ENCODE measurements at regions not wholly inside any gene's neighbourhood (a gene's known extent, or its start where the extent isn't known, plus 50 kb on each side); places are given as distances from the start of the nearest gene placed in this dataset.

DNA sequence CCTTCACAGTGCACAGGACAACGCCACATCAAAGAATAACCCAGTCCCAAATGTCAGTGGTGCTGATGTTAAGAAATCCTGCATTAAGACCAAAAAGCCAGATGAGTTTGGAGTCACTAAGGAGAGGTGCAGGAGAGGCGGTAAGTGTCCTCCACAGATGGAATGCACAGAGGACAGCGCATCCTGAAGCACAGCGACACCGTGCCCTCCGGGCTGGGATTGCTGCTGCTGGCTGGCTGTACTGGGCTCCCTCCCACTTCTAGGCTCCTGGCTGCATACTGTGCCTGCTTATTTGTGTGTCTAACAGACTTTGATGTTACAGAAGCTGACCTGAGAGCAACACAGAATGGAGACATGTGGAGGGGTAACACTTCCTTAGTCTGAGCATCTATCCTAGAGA, 325.6 kb upstream of the BOD1L1 start:
- TF ChIP-seq, protein P1, sequence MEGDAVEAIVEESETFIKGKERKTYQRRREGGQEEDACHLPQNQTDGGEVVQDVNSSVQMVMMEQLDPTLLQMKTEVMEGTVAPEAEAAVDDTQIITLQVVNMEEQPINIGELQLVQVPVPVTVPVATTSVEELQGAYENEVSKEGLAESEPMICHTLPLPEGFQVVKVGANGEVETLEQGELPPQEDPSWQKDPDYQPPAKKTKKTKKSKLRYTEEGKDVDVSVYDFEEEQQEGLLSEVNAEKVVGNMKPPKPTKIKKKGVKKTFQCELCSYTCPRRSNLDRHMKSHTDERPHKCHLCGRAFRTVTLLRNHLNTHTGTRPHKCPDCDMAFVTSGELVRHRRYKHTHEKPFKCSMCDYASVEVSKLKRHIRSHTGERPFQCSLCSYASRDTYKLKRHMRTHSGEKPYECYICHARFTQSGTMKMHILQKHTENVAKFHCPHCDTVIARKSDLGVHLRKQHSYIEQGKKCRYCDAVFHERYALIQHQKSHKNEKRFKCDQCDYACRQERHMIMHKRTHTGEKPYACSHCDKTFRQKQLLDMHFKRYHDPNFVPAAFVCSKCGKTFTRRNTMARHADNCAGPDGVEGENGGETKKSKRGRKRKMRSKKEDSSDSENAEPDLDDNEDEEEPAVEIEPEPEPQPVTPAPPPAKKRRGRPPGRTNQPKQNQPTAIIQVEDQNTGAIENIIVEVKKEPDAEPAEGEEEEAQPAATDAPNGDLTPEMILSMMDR (IDR thresholded peaks at IDR 0.05; ENCODE audit: borderline replicate concordance, extremely low read depth, insufficient read depth), result no peak
- Histone ChIP-seq H3K9me3 (ENCODE audit: control insufficient read depth in 2 of 3, insufficient read depth in 1 of 3, low read length in 3 of 3) (no peaks in the 10 kb centered on the region), H3K4me3 (ENCODE audit: low read length in 3 of 3) (no peak overlapping the region), H3K9ac (ENCODE audit: low read length in 3 of 3) (no peak overlapping the region), H3K27me3 (ENCODE audit: control insufficient read depth, insufficient read depth, low read length) (no peaks in the 10 kb centered on the region), H3K4me1 (ENCODE audit: control insufficient read depth in 2 of 3, insufficient read depth in 2 of 3, low read depth in 1 of 3, low read length in 3 of 3) (peaks cover 0 to 7% (median 0%) of the 10 kb centered on the region in 3 donors), H3K36me3 (ENCODE audit: control insufficient read depth in 2 of 3, insufficient read depth in 3 of 3, low read length in 3 of 3) (no peaks in the 10 kb centered on the region), H3K27ac (ENCODE audit: low read depth in 2 of 2, low read length in 2 of 2) (no peak overlapping the region)
- FAIRE-seq, result no peak
- no peak for DNase-seq
- intact Hi-C loops (cut with DNase I), result no loop called here

DNA sequence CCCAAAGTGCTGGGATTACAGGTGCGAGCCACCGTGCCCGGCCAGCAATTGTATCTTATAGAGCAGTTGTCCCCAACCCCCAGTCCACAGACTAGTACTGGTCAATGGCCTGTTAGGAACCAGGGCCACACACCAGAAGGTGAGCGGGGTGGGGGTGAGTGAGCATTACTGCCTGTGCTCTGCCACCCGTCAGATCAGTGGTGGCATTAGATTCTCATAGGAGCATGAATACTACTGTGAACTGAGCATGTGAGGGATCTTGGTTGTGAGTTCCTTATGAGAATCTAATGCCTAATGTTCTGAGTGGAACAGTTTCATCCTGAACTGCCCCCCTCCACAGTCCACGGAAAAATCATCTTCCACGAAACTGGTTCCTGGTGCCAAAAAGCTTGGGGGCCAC, 328.0 kb upstream of the BOD1L1 start:
- Histone ChIP-seq H3K27ac (ENCODE audit: low read depth in 2 of 2, low read length in 2 of 2) (no peak overlapping the region), H3K9me3 (ENCODE audit: control insufficient read depth in 2 of 3, insufficient read depth in 1 of 3, low read length in 3 of 3) (no peaks in the 10 kb centered on the region), H3K9ac (ENCODE audit: low read length in 3 of 3) (no peak overlapping the region), H3K4me3 (ENCODE audit: low read length in 3 of 3) (no peak overlapping the region), H3K4me1 (ENCODE audit: control insufficient read depth in 2 of 3, insufficient read depth in 2 of 3, low read depth in 1 of 3, low read length in 3 of 3) (no peaks in the 10 kb centered on the region), H3K36me3 (ENCODE audit: control insufficient read depth in 2 of 3, insufficient read depth in 3 of 3, low read length in 3 of 3) (no peaks in the 10 kb centered on the region), H3K27me3 (ENCODE audit: control insufficient read depth, insufficient read depth, low read length) (no peaks in the 10 kb centered on the region)
- DNase-seq (no peak), FAIRE-seq (no peak)
- TF ChIP-seq, protein P1 (IDR thresholded peaks at IDR 0.05; ENCODE audit: borderline replicate concordance, extremely low read depth, insufficient read depth), result no peak
- intact Hi-C loops (cut with DNase I), result no loop called here

DNA sequence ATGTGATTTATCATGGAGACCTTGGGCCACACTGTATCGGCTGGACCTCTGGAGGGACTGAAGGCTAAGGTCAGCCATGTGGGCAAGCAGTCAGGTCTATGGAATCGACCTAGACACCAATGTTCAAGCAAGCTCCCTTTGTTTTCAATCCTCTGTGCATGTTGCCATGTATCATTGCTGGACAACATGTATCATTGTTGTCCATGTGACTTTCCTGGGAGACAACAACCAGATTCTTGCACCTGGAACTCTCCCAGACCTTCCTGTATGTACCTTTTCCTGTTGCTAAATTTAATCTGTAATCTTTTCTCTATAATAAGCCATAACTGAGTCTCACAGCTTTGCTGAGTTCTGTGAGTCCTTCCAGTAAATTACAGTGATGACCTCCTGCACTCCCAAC, 329.4 kb upstream of the BOD1L1 start:
- Histone ChIP-seq H3K36me3 (ENCODE audit: control insufficient read depth in 2 of 3, insufficient read depth in 3 of 3, low read length in 3 of 3) (no peaks in the 10 kb centered on the region), H3K9me3 (ENCODE audit: control insufficient read depth in 2 of 3, insufficient read depth in 1 of 3, low read length in 3 of 3) (no peaks in the 10 kb centered on the region), H3K9ac (ENCODE audit: low read length in 3 of 3) (no peak overlapping the region), H3K4me1 (ENCODE audit: control insufficient read depth in 2 of 3, insufficient read depth in 2 of 3, low read depth in 1 of 3, low read length in 3 of 3) (no peaks in the 10 kb centered on the region), H3K4me3 (ENCODE audit: low read length in 3 of 3) (no peak overlapping the region), H3K27ac (ENCODE audit: low read depth in 2 of 2, low read length in 2 of 2) (no peak overlapping the region), H3K27me3 (ENCODE audit: control insufficient read depth, insufficient read depth, low read length) (no peaks in the 10 kb centered on the region)
- intact Hi-C loops (cut with DNase I), result no loop called here
- TF ChIP-seq, protein P1 (IDR thresholded peaks at IDR 0.05; ENCODE audit: borderline replicate concordance, extremely low read depth, insufficient read depth), result no peak
- no peak for FAIRE-seq
- no peak for DNase-seq

DNA sequence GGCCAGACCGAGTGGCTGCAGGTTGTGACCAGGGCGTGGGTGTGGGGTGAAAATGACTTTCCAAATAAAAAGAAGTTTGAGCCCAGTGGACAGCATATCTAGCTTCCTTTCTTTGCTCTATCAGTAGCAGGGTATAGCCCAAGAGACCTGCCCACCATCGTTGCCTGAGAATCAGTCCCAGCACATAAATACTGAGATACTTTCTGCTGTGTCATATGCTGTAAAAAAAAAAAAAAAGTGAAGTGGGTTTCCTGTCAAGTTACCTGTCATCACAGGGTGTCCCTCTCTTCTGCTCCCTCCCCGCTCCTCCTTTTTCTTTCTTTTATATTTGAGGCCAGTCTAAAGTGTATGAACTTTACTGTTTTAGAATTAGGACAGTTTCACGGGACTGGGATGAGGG, 330.3 kb upstream of the BOD1L1 start:
- TF ChIP-seq, protein P1 (IDR thresholded peaks at IDR 0.05; ENCODE audit: borderline replicate concordance, extremely low read depth, insufficient read depth), result no peak
- Histone ChIP-seq H3K4me1 (ENCODE audit: control insufficient read depth in 2 of 3, insufficient read depth in 2 of 3, low read depth in 1 of 3, low read length in 3 of 3) (no peaks in the 10 kb centered on the region), H3K9ac (ENCODE audit: low read length in 3 of 3) (no peak overlapping the region), H3K36me3 (ENCODE audit: control insufficient read depth in 2 of 3, insufficient read depth in 3 of 3, low read length in 3 of 3) (no peaks in the 10 kb centered on the region), H3K27ac (ENCODE audit: low read depth in 2 of 2, low read length in 2 of 2) (no peak overlapping the region), H3K4me3 (ENCODE audit: low read length in 3 of 3) (no peak overlapping the region), H3K9me3 (ENCODE audit: control insufficient read depth in 2 of 3, insufficient read depth in 1 of 3, low read length in 3 of 3) (no peaks in the 10 kb centered on the region), H3K27me3 (ENCODE audit: control insufficient read depth, insufficient read depth, low read length) (no peaks in the 10 kb centered on the region)
- FAIRE-seq (no peak), DNase-seq (no peak)
- intact Hi-C loops (cut with DNase I), result no loop called here
